ENCODE measurements at regions not wholly inside any gene's neighbourhood (a gene's known extent, or its start where the extent isn't known, plus 50 kb on each side); places are given as distances from the start of the nearest gene placed in this dataset.

DNA sequence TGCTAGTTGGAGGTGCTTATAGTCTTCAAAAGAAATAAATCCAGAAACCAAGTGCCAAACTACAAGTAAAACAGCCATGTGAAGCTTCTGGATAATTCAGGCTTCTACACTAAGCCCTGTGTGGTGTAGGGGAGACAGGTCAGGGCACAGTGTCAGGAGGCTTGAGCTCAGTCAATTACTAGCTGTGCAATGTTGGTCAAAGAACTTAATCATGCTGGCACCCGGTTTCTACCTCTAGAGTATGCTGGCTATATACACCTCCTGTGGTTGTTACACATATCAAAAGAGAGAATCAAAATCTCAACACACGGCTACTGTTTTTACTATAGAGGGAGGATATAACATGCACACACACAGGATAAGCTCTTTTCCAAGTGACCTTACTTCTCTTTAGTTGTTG lies 469.7 kb upstream of the ZNF462 start:
- FAIRE-seq (no peak), DNase-seq (ENCODE audit: low read depth in 1 of 2, low spot score in 2 of 2) (no peak)
- Histone ChIP-seq H4K8ac (ENCODE audit: extremely low read depth, insufficient read depth, low read length) (no peak overlapping the region), H2BK15ac (ENCODE audit: low read length) (no peak overlapping the region), H2AFZ (ENCODE audit: low read length) (no peak overlapping the region), H3K4me3 (ENCODE audit: extremely low read depth in 1 of 4, insufficient read depth in 2 of 4, low read depth in 3 of 4, low read length in 4 of 4) (no peak overlapping the region), H3K18ac (ENCODE audit: extremely low read depth, low read length) (no peak overlapping the region), H2BK12ac (ENCODE audit: low read depth, low read length) (no peak overlapping the region), H3K9ac (replicated peaks in 1 of 4; ENCODE audit: extremely low read depth in 1 of 4, low read depth in 3 of 4, low read length in 3 of 4) (no peak overlapping the region), H3K4ac (replicated peaks; ENCODE audit: insufficient read length, low read depth, low read length) (no peak overlapping the region), H3K4me1 (replicated peaks in 1 of 4; ENCODE audit: control insufficient read depth in 3 of 4, insufficient read depth in 4 of 4, low read length in 3 of 4) (no peaks in the 10 kb centered on the region), H3K36me3 (ENCODE audit: control insufficient read depth in 2 of 4, insufficient read depth in 4 of 4, low read length in 3 of 4) (no peaks in the 10 kb centered on the region), H4K5ac (ENCODE audit: insufficient read length, low read depth, low read length) (no peak overlapping the region), H2BK5ac (ENCODE audit: low read depth, low read length) (no peak overlapping the region), H3K9me3 (ENCODE audit: insufficient read depth in 2 of 2, low read depth in 1 of 2, low read length in 1 of 2) (no peaks in the 10 kb centered on the region), H3K79me2 (ENCODE audit: control insufficient read depth in 1 of 2, insufficient read depth in 2 of 2, low read length in 2 of 2) (no peaks in the 10 kb centered on the region), H4K91ac (replicated peaks; ENCODE audit: insufficient read length, low read length) (no peak overlapping the region), H3K23ac (ENCODE audit: insufficient read length) (no peak overlapping the region), H3K23me2 (ENCODE audit: low read depth, low read length) (no peaks in the 10 kb centered on the region), H2BK120ac (replicated peaks; ENCODE audit: low read depth, low read length) (no peak overlapping the region), H4K20me1 (replicated peaks in 1 of 2; ENCODE audit: control insufficient read depth in 1 of 2, insufficient read depth in 2 of 2, low read length in 2 of 2) (no peaks in the 10 kb centered on the region), H3K14ac (ENCODE audit: insufficient read length) (no peak overlapping the region), H3K79me1 (ENCODE audit: low read depth, low read length) (no peaks in the 10 kb centered on the region), H2AK5ac (ENCODE audit: low read depth, low read length) (no peak overlapping the region), H2BK20ac (ENCODE audit: low read length) (no peak overlapping the region), H3K56ac (replicated peaks; ENCODE audit: insufficient read length, low read depth, low read length) (no peak overlapping the region), H3K4me2 (ENCODE audit: insufficient read depth in 1 of 2, low read depth in 2 of 2, low read length in 2 of 2) (no peak overlapping the region), H3K27ac (ENCODE audit: low read depth, low read length) (no peak overlapping the region), H3K27me3 (replicated peaks in 1 of 4; ENCODE audit: control insufficient read depth in 3 of 4, extremely low read depth in 1 of 4, insufficient read depth in 3 of 4, low read length in 3 of 4) (no peaks in the 10 kb centered on the region)
- POLR2A ChIA-PET (ENCODE audit: partially characterized antibody): no interaction called here
- CTCF ChIA-PET (ENCODE audit: partially characterized antibody): no interaction called here
- WGBS, 2 experiments (ENCODE audit: extremely low coverage in 1 of 2, insufficient coverage in 1 of 2, insufficient read length in 1 of 2, insufficient replicate concordance in 2 of 2, low coverage in 1 of 2, low lambda C conversion rate in 2 of 2, missing lambda C conversion rate in 1 of 2): 91% methylated on average over 2 of the region's 2 CpGs; no CpG with 5 or more reads in 1 of the 2 experiments
- no peak for TF ChIP-seq PHF8 (conservative IDR thresholded peaks at IDR 0.05; ENCODE audit: low read depth, low read length)
- no peak for TF ChIP-seq POU5F1 (IDR thresholded peaks at IDR 0.05; ENCODE audit: low read depth, low read length)
- TF ChIP-seq GABPA (IDR thresholded peaks at IDR 0.05; ENCODE audit: borderline replicate concordance, insufficient read depth, low read length): no peak
- TF ChIP-seq NRF1 (IDR thresholded peaks at IDR 0.05; ENCODE audit: low read depth, low read length): no peak
- TF ChIP-seq SAP30 (IDR thresholded peaks at IDR 0.05; ENCODE audit: insufficient read depth, insufficient replicate concordance, low read length): no peak
- no peak for TF ChIP-seq RNF2 (IDR thresholded peaks at IDR 0.05; ENCODE audit: borderline replicate concordance, low read depth, low read length, missing control alignments, poor library complexity, severe bottlenecking)
- no peak for TF ChIP-seq RAD21 (IDR thresholded peaks at IDR 0.05 in 1 of 2, conservative IDR thresholded peaks at IDR 0.05 in 1 of 2; ENCODE audit: low read depth in 2 of 2, low read length in 2 of 2)
- no peak for TF ChIP-seq BCL11A (IDR thresholded peaks at IDR 0.05; ENCODE audit: low read depth in 2 of 2, low read length in 2 of 2)
- TF ChIP-seq HDAC2 (IDR thresholded peaks at IDR 0.05; ENCODE audit: borderline replicate concordance in 1 of 2, low read depth in 2 of 2, low read length in 2 of 2): no peak
- TF ChIP-seq CBX8 (IDR thresholded peaks at IDR 0.05; ENCODE audit: borderline replicate concordance, low read depth, low read length): no peak
- TF ChIP-seq POLR2AphosphoS5 (IDR thresholded peaks at IDR 0.05; ENCODE audit: low read depth, low read length): no peak
- no peak for TF ChIP-seq TBP (IDR thresholded peaks at IDR 0.05; ENCODE audit: low read depth, low read length)
- no peak for TF ChIP-seq BRCA1 (IDR thresholded peaks at IDR 0.05; ENCODE audit: low read depth, low read length)
- TF ChIP-seq KDM4A (IDR thresholded peaks at IDR 0.05; ENCODE audit: low read depth, low read length, severe bottlenecking): no peak

All from H1 (cell line).